ENCODE measurements at regions not wholly inside any gene's neighbourhood (a gene's known extent, or its start where the extent isn't known, plus 50 kb on each side); places are given as distances from the start of the nearest gene placed in this dataset.

DNA sequence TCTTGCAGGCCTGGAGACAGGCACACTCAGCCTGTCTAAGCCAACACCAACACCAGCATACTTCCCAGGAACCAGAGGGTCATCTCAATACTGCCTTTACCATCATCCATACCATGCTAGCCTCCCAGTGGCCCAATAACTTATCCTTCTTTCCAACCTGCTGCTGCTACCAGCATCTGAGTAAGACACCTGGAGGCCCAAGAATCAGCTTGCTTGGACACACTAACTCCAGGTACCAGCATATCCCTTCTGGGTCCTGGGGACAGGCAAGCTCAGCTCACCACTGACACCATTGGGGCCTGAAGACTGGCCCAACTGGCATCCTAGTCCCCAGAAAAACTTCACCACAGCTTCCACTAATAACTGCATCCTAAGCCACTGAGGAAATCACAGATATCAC lies 205.3 kb downstream of the CD109 start:
- no peak for DNase-seq (ENCODE audit: low read depth in 2 of 2)

DNA sequence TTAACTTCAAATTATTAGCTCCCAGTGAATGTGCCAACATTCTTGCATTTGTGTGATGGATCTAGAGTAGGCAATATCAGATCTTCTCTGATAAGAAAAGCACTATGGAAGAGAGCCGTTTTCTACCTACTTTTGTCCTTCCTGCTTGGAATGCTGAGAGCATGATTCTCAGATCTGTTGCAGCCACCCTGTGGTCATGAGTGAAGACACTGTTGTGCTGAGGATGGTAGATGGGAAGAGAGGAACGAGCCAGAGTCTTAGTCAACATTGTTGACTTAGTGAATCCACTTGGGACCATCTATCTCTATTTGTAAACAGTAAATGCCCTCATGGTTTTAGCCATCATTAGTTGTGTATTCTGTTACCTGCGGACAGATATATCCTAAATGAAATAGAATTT lies 202.6 kb downstream of the CD109 start:
- DNase-seq (ENCODE audit: low read depth in 2 of 2), result no peak

DNA sequence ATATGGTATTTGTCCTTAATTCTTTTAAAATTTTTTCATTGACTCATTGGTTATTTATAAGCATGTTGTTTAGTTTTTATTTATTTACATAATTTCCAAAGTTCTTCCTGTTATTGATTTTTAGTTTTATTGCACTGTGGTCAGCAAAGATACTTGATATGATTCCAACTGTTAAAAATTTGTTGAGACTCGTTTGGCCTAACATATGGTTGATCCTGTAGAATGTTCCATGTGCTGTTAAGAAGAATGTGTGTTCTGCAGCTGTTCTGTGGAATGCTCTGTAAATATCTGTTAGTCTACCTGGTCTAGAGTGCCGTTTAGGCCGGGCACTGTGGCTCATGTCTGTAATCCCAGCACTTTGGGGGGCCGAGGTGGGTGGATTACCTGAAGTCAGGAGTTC lies 197.7 kb downstream of the CD109 start:
- no peak for DNase-seq (ENCODE audit: low read depth in 2 of 2)

- DNase-seq (ENCODE audit: low read depth in 2 of 2), result no peak
Measured at GRCh38 chr6:73888050-73888449, 192.0 kb downstream of the CD109 start.

GRCh38 chr6:73885393-73885792 lies 189.4 kb downstream of the CD109 start:
- DNase-seq (ENCODE audit: low read depth in 2 of 2), result no peak

DNA sequence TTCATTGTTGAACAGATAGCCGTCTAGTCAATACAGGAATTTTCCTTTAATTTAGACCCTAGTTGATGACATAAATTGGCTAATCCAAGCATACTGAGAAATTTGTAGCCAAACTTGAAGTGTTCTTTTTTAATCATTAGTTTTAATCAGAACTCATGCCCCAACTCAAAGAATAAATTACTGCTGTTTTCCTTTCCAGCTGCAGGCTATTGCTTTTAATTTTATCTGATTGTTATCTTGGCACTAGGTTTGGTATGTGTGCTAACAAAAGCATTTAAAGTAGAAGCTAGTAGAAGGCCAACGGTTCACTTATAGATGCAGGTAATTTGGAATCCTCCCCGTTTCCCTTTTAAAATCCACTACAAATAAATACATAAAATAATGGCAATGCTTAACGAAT lies 188.5 kb downstream of the CD109 start:
- no peak for DNase-seq (ENCODE audit: low read depth in 2 of 2)

DNA sequence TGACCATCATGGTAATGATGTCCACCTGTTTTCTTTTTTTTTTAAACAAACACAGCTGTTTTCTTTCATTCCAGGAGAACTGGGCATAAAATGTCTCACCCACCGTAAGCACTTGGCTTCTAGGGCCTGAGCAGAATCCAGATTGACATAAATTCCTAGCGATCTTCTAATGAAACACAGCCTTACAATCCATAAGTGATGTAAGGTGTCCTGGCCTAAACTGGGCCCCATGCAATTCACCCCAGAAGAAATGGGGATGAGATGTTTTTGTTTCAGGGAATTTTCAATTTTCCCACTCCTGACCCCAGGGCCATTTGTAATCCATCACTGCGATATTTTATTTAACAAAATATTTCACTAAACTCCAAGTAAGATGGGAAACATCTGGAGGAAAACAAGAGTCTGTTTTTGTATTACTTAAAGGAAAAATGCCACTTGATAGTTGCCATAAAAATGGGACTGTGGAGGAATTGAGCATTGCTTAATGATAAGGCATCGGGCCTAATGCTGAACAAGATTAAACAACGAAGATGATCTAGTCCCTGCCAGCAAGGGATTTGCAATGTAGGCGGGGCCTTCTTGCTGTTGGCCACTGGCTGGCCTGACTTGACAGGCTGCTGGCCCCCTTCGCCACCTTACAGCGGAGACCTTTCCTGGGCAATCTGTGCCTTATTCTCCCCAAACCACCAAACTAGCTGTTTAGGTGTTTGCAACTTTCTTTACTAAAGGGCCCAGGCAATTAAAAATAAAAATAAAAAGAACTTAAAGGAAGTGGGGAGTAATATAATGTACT lies 183.7 kb downstream of the CD109 start:
- DNase-seq (ENCODE audit: low read depth in 2 of 2), result no peak

- no peak for DNase-seq (ENCODE audit: low read depth in 2 of 2)
Measured at GRCh38 chr6:73878403-73878802, 182.4 kb downstream of the CD109 start.
